ENCODE measurements at regions not wholly inside any gene's neighbourhood (a gene's known extent, or its start where the extent isn't known, plus 50 kb on each side); places are given as distances from the start of the nearest gene placed in this dataset.

GRCh38 chr11:133660202-133660568 lies 127.9 kb upstream of the OPCML start:
- Histone ChIP-seq H3K79me2 (ENCODE audit: low read length) (no peaks in the 10 kb centered on the region), H2AFZ (ENCODE audit: low read length) (no peak overlapping the region), H3K9me3 (ENCODE audit: low read length) (peaks cover 14% of the 10 kb centered on the region; the same call in 1 of the 2 replicates), H3F3A (ENCODE audit: low read length, unreplicated experiment) (no peaks in the 10 kb centered on the region), H4K20me1 (ENCODE audit: low read length) (no peaks in the 10 kb centered on the region), H3K4me2 (ENCODE audit: low read length) (no peak overlapping the region), H3K9me2 (replicated peaks; ENCODE audit: low read length) (no peaks in the 10 kb centered on the region), H3K27me3 (ENCODE audit: low read length) (peaks cover 8% of the 10 kb centered on the region; the same call in 1 of the 2 replicates), H3K4me3 (ENCODE audit: low read length) (no peak overlapping the region), H3K9ac (ENCODE audit: low read length) (no peak overlapping the region), H3K36me3 (ENCODE audit: low read depth, low read length) (no peaks in the 10 kb centered on the region), H3K4me1 (ENCODE audit: insufficient read depth, low read length) (no peaks in the 10 kb centered on the region), H3K27ac (ENCODE audit: low read length) (no peak overlapping the region)
- ATAC-seq (no peak), DNase-seq (no peak)
- TF ChIP-seq EZH2phosphoT487 (IDR thresholded peaks at IDR 0.05; ENCODE audit: borderline replicate concordance, low read length) = no peak
- TF ChIP-seq EZH2 (IDR thresholded peaks at IDR 0.05; ENCODE audit: low read length, unreplicated experiment) = no peak
- TF ChIP-seq, protein P1, sequence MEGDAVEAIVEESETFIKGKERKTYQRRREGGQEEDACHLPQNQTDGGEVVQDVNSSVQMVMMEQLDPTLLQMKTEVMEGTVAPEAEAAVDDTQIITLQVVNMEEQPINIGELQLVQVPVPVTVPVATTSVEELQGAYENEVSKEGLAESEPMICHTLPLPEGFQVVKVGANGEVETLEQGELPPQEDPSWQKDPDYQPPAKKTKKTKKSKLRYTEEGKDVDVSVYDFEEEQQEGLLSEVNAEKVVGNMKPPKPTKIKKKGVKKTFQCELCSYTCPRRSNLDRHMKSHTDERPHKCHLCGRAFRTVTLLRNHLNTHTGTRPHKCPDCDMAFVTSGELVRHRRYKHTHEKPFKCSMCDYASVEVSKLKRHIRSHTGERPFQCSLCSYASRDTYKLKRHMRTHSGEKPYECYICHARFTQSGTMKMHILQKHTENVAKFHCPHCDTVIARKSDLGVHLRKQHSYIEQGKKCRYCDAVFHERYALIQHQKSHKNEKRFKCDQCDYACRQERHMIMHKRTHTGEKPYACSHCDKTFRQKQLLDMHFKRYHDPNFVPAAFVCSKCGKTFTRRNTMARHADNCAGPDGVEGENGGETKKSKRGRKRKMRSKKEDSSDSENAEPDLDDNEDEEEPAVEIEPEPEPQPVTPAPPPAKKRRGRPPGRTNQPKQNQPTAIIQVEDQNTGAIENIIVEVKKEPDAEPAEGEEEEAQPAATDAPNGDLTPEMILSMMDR (conservative IDR thresholded peaks at IDR 0.05; ENCODE audit: low read depth, low read length) = no peak
- intact Hi-C loops (cut with micrococcal nuclease) = no loop called here
- ChIA-PET POLR2A (ENCODE audit: unreplicated experiment) (no interaction called here), CTCF (no interaction called here)
- BruUV-seq (replicated peaks) = no TSS peak

- no peaks in the 10 kb centered on the region for H4K20me1 ChIP-seq (ENCODE audit: low read length)
- no peak overlapping the region for H3K4me3 ChIP-seq (ENCODE audit: low read length)
- H2AFZ ChIP-seq (ENCODE audit: low read length) = no peak overlapping the region
- ChIA-PET CTCF (no interaction called here), POLR2A (ENCODE audit: unreplicated experiment) (no interaction called here)
- H3K79me2 ChIP-seq (ENCODE audit: low read length) = no peaks in the 10 kb centered on the region
- no peaks in the 10 kb centered on the region for H3K9me2 ChIP-seq (replicated peaks; ENCODE audit: low read length)
- peaks cover 14% of the 10 kb centered on the region; the same call in 1 of the 2 replicates for H3K9me3 ChIP-seq (ENCODE audit: low read length)
- TF ChIP-seq EZH2phosphoT487 (IDR thresholded peaks at IDR 0.05; ENCODE audit: borderline replicate concordance, low read length) = no peak
- intact Hi-C loops (cut with micrococcal nuclease) = no loop called here
- H3K4me1 ChIP-seq (ENCODE audit: insufficient read depth, low read length) = no peaks in the 10 kb centered on the region
- no peak for DNase-seq
- no peak for ATAC-seq
- no peak overlapping the region for H3K27ac ChIP-seq (ENCODE audit: low read length)
- no peak overlapping the region for H3K4me2 ChIP-seq (ENCODE audit: low read length)
- H3K36me3 ChIP-seq (ENCODE audit: low read depth, low read length) = no peaks in the 10 kb centered on the region
- H3K27me3 ChIP-seq (ENCODE audit: low read length) = peaks cover 13% of the 10 kb centered on the region; the same call in 1 of the 2 replicates
- H3K9ac ChIP-seq (ENCODE audit: low read length) = no peak overlapping the region
- no peaks in the 10 kb centered on the region for H3F3A ChIP-seq (ENCODE audit: low read length, unreplicated experiment)
- no TSS peak for BruUV-seq (replicated peaks)
Observed at GRCh38 chr11:133659538-133660201, 127.4 kb upstream of the OPCML start.

DNA sequence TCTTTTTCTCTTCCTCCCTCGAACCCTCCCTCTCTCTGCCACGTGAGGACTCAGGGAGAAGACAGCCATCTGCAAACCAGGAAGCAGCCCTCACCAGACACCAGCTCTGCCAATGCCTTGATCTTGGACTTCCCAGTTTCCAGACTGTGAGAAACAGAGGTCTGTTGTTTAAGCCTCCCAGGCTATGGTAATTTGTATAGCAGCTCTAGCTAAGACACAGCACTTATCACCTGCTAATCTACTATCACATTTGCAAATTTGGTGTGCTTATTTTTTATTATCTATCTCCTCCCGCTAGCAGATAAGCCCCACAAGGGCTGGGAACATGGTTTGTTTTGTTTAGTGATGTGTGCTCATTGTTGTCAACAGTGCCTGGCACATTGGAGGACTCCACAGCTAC lies 124.8 kb upstream of the OPCML start:
- H2AFZ ChIP-seq (ENCODE audit: low read length) = no peak overlapping the region
- H3K4me1 ChIP-seq (ENCODE audit: insufficient read depth, low read length) = no peaks in the 10 kb centered on the region
- H3K27ac ChIP-seq (ENCODE audit: low read length) = no peak overlapping the region
- DNase-seq (no peak), ATAC-seq (no peak)
- H4K20me1 ChIP-seq (ENCODE audit: low read length) = no peaks in the 10 kb centered on the region
- BruUV-seq (replicated peaks) = no TSS peak
- intact Hi-C loops (cut with micrococcal nuclease) = no loop called here
- H3K4me3 ChIP-seq (ENCODE audit: low read length) = no peak overlapping the region
- ChIA-PET CTCF (no interaction called here), POLR2A (ENCODE audit: unreplicated experiment) (no interaction called here)
- TF ChIP-seq EZH2 (IDR thresholded peaks at IDR 0.05; ENCODE audit: low read length, unreplicated experiment) (no peak), EZH2phosphoT487 (IDR thresholded peaks at IDR 0.05; ENCODE audit: borderline replicate concordance, low read length) (no peak)
- TF ChIP-seq, protein P1 (conservative IDR thresholded peaks at IDR 0.05; ENCODE audit: low read depth, low read length) = no peak
- no peak overlapping the region for H3K9ac ChIP-seq (ENCODE audit: low read length)
- H3K36me3 ChIP-seq (ENCODE audit: low read depth, low read length) = no peaks in the 10 kb centered on the region
- no peaks in the 10 kb centered on the region for H3F3A ChIP-seq (ENCODE audit: low read length, unreplicated experiment)
- H3K4me2 ChIP-seq (ENCODE audit: low read length) = no peak overlapping the region
- H3K9me2 ChIP-seq (replicated peaks; ENCODE audit: low read length) = no peaks in the 10 kb centered on the region
- no peaks in the 10 kb centered on the region for H3K79me2 ChIP-seq (ENCODE audit: low read length)
- peaks cover 29% of the 10 kb centered on the region for H3K27me3 ChIP-seq (ENCODE audit: low read length)
- H3K9me3 ChIP-seq (ENCODE audit: low read length) = 0 out of 2 replicates have a peak, but pooled peaks cover 8% of the 10 kb centered on the region
